ENCODE measurements at regions not wholly inside any gene's neighbourhood (a gene's known extent, or its start where the extent isn't known, plus 50 kb on each side); places are given as distances from the start of the nearest gene placed in this dataset.

- ChIA-PET CTCF (interaction anchor here (0.7 kb wide), 1 partner anchor 23 kb away, joined by 3 read pairs; no protein-coding TSS in a partner anchor), POLR2A (no interaction called here)
- Histone ChIP-seq H3K27me3 (ENCODE audit: control insufficient read depth, insufficient read depth, low read length) (no peaks in the 10 kb centered on the region), H3K36me3 (ENCODE audit: control insufficient read depth, insufficient read depth, low read length) (no peaks in the 10 kb centered on the region), H3K4me3 (ENCODE audit: low read depth, low read length) (no peak overlapping the region)
- DNase-seq (ENCODE audit: low read depth) = no peak
- no peak for TF ChIP-seq CTCF (IDR thresholded peaks at IDR 0.05; ENCODE audit: insufficient read depth, low read depth, low read length)
Measured at GRCh38 chr11:79544361-79544760, 103.5 kb upstream of the TENM4 start.

- DNase-seq (ENCODE audit: low read depth) = no peak
- no peak overlapping the region for H3K4me3 ChIP-seq (ENCODE audit: low read depth, low read length)
- TF ChIP-seq CTCF (IDR thresholded peaks at IDR 0.05; ENCODE audit: insufficient read depth, low read depth, low read length) = no peak
- CTCF ChIA-PET = no interaction called here
- no peaks in the 10 kb centered on the region for H3K36me3 ChIP-seq (ENCODE audit: control insufficient read depth, insufficient read depth, low read length)
- H3K27me3 ChIP-seq (ENCODE audit: control insufficient read depth, insufficient read depth, low read length) = no peaks in the 10 kb centered on the region
- POLR2A ChIA-PET = no interaction called here
Measured at GRCh38 chr11:79543101-79543500, 102.3 kb upstream of the TENM4 start.

- no peak for TF ChIP-seq CTCF (IDR thresholded peaks at IDR 0.05; ENCODE audit: insufficient read depth, low read depth, low read length)
- no peaks in the 10 kb centered on the region for H3K27me3 ChIP-seq (ENCODE audit: control insufficient read depth, insufficient read depth, low read length)
- H3K36me3 ChIP-seq (ENCODE audit: control insufficient read depth, insufficient read depth, low read length) = no peaks in the 10 kb centered on the region
- H3K4me3 ChIP-seq (ENCODE audit: low read depth, low read length) = no peak overlapping the region
- ChIA-PET POLR2A (no interaction called here), CTCF (no interaction called here)
- no peak for DNase-seq (ENCODE audit: low read depth)
Measured at GRCh38 chr11:79541466-79541865, 100.6 kb upstream of the TENM4 start.

GRCh38 chr11:79538775-79539174 is 97.9 kb upstream of the TENM4 start:
- Histone ChIP-seq H3K36me3 (ENCODE audit: control insufficient read depth, insufficient read depth, low read length) (no peaks in the 10 kb centered on the region), H3K4me3 (ENCODE audit: low read depth, low read length) (no peak overlapping the region), H3K27me3 (ENCODE audit: control insufficient read depth, insufficient read depth, low read length) (no peaks in the 10 kb centered on the region)
- ChIA-PET CTCF (no interaction called here), POLR2A (no interaction called here)
- no peak for DNase-seq (ENCODE audit: low read depth)
- no peak for TF ChIP-seq CTCF (IDR thresholded peaks at IDR 0.05; ENCODE audit: insufficient read depth, low read depth, low read length)

- DNase-seq (ENCODE audit: low read depth) = no peak
- ChIA-PET POLR2A (no interaction called here), CTCF (no interaction called here)
- H3K27me3 ChIP-seq (ENCODE audit: control insufficient read depth, insufficient read depth, low read length) = no peaks in the 10 kb centered on the region
- TF ChIP-seq CTCF (IDR thresholded peaks at IDR 0.05; ENCODE audit: insufficient read depth, low read depth, low read length) = no peak
- H3K36me3 ChIP-seq (ENCODE audit: control insufficient read depth, insufficient read depth, low read length) = no peaks in the 10 kb centered on the region
- H3K4me3 ChIP-seq (ENCODE audit: low read depth, low read length) = no peak overlapping the region
Measured at GRCh38 chr11:79536155-79536917, 95.5 kb upstream of the TENM4 start.
